HG03103 (cell line): ENCODE measurements at regions not wholly inside any gene's neighbourhood (a gene's known extent, or its start where the extent isn't known, plus 50 kb on each side); places are given as distances from the start of the nearest gene placed in this dataset.

Experiments used
- ATAC-seq: cut with Tn5 transposase; IDR thresholded peaks from one replicate; pipeline ENCODE4 v1.9.1; 2021; ENCODE audit warnings: low read depth; ENCODE audit not compliant: unreplicated experiment

- ATAC-seq: no peak
Measured at GRCh38 chr18:75558790-75559189, 131.3 kb upstream of the SMIM21 start.

GRCh38 chr18:75556841-75557240, 129.3 kb upstream of the SMIM21 start:
- no peak for ATAC-seq

- no peak for ATAC-seq
Measured at GRCh38 chr18:75554644-75555185, 127.2 kb upstream of the SMIM21 start.

- ATAC-seq: no peak
Measured at GRCh38 chr18:75554176-75554575, 126.7 kb upstream of the SMIM21 start.

DNA sequence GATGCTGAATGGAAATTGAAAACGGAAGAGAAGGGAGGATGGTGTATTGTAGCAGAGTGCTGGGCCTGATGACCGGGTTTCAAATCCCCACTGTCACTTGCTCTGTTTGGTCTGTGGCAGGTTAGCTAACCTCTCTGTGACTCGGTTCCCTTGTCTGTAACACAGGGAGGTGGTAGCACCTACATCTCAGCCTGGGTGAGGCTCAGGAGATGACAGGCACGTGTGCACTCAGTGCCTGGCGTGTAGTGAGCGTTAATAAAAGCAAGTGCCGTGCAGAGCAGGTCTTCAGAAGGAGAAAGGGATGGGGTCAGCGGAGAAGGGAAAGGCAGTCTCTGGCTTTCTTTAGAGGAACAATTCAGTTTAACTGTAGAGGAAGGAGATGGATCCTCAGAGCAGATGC, 125.5 kb upstream of the SMIM21 start:
- ATAC-seq: no peak

DNA sequence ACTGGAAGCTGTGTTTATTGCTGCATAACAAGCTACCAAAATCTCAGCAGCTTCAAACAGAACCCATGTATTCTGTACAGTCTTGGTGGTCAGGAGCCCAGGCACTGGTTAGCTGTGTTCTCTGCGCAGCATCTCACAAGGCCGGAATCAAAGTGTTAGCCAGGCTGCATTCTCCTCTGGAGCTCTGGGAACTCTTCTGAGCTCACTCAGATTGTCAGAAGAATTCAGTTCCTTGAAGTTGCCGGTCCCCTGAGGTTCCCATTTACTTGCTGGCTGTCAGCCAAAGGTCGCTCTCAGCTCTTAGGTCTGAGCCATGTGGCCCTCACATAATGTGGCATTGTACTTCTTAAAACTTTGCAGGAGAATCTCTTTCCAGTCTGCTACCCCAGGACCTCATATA, 123.6 kb upstream of the SMIM21 start:
- ATAC-seq: no peak

DNA sequence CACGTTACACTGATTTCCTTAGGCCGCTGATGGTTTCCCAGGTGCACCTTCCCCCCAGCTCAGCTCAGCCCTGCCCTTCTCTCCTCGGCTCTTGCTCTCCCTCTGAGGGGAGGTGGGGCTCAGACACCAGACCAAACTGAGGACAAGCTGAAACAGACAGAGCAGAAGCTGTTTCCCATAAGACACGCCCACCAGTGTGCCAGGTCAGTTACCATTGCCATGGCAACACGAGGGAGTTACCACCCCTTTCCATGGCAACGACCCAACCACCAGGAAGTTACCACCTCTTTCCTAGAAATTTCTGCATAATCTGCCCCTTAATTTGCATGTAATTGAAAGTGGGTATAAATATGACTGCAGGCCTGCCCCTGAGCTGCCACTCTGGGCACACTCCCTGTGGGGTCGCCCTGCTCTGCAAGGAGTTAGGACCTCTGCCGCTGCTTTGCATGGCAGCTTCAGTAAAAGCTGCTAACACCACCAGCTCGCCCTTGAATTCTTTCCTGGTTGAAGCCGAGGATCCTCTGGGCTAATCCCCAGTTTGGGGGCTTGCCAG, 120.9 kb upstream of the SMIM21 start:
- ATAC-seq: no peak

DNA sequence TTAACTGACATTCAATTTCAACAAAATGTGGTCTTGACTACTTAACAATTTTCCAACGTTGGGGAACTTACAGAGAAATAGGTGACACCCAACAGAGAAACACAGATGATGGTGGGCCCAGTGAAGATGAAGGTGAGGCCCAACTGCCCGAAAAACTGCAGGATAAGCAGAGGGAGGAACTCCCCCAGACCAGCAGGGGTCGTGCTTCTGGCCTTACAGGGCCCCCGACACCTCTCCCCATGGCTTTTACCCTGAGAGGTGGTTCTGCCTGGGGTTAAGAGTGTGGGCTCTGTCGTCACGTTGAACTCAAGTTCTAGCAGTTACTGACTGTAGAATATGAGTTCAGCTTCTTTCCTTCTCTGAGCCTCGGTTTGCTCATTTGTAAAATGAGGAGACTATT, 119.5 kb upstream of the SMIM21 start:
- no peak for ATAC-seq

- no peak for ATAC-seq
Measured at GRCh38 chr18:75545189-75545588, 117.7 kb upstream of the SMIM21 start.

- no peak for ATAC-seq
Measured at GRCh38 chr18:75544496-75544895, 117.0 kb upstream of the SMIM21 start.

DNA sequence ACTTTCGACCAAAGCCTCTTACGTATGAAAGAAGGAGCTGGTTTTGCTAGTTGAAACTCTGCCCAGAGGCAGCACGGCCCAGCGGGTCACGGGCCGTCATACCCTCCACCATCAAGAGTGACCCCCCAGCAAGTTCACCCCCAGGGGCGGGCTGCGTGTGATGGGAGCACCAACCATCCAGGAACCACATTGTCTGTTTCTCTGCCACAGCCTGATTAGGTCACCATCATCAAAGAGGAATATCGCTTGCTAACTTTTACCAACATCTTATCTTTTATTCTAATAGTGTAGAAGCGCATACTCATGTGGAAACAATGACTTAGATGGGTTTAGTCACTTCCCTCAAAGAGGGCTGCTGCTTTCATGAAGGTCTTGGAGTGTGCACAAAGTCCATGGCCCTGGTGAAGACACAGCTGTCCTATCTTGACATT, 116.6 kb upstream of the SMIM21 start:
- no peak for ATAC-seq

DNA sequence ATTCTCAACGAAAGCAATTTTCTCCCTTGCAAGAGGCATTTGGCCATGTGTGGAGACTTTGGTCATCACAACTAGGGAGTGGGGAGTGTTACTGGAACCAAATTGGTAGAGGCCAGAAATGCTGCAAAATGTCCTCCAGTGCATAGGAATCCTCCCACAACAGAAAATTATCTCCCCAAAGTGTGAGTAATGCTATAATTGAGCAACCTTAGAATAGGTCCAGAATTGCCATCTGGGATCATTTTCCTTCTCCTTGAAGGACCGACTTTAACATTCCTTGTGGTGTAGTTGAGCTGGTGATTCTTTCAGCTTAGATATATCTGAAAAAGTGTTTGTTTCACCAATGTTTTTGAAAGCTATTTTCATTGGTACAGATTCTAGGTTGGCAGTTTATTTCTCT, 111.2 kb upstream of the SMIM21 start:
- ATAC-seq: no peak

DNA sequence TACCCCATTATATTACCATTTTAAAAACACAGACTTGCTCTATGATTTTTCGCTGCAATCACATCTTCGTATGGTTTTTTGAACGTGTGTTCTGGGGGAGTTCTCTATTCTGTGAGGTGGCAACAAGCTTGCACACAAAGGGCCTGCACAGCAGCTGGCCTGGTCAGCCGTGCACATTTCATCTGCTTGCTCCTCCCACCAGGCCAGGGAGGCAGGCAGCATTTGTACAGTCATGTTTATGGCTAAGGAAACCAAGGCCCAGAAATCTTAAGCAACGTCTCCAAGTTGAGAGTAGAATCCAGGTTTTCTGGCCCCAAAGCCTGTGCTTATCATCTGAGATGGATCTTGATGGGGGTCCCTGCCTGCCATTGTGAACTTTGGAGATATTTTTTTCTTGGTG, 106.4 kb upstream of the SMIM21 start:
- ATAC-seq: no peak

- ATAC-seq: no peak
Measured at GRCh38 chr18:75533209-75533608, 105.7 kb upstream of the SMIM21 start.

GRCh38 chr18:75531851-75532459, 104.5 kb upstream of the SMIM21 start:
- no peak for ATAC-seq

DNA sequence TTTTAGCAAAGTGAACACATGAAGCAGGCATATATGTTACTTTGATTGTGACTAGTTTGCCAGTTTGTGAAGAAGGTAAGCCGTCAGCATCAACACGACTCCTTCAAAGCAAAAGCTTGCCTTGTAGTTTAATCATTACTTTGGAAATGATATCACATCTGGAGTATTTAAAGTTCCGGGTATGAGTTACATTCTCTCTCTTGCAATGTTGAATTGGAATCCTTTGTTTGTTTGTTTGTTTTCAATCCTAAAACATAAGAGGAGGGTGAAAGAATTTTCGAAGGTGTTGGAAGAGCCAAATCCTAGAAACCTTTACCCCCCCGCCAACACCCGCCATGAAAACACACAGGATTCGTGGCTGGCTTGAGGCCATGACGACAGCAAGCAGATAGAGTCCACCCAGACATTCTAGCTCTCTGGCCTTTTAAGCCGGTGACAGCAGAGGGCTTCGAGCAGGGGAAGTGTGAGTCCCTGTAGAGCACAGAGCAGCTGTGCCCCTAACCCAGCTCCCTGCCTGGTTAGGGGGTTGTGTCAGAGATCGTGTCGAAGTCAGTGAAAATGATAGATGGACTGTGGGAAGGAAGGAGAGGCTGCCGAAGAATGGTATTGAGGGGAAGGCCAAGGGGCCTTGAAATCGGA, 103.8 kb upstream of the SMIM21 start:
- no peak for ATAC-seq

DNA sequence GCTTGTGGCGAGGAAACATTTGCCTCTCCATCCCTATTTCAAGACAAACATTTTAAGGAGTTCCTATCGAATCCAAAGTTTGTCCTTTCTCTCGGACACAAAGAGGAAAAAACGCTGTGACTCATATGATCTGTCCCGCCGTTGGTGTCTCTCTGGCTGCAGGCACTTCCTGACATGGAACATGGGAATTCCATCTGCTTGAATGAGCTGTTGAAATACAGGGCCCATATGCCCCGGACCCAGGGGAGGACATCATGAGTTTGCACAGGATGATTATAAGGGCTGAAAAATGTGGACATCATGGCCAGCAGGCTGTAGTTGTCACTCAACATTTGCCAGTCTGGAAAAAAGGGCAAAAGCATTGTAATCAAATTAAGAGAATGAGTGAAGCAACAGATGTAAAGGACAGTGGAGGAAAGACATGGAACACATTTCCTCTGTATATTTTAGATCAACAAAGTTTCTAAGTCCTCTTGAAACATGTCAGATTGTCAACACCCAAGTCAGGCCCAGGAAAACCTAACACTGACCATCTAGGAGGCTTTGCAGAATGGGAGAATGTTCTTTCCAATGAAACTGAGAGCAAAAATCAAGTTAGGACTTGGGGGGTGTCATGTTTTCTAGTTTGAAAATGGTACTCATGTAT, 103.2 kb upstream of the SMIM21 start:
- ATAC-seq: no peak

- no peak for ATAC-seq
Measured at GRCh38 chr18:75530118-75530517, 102.6 kb upstream of the SMIM21 start.

DNA sequence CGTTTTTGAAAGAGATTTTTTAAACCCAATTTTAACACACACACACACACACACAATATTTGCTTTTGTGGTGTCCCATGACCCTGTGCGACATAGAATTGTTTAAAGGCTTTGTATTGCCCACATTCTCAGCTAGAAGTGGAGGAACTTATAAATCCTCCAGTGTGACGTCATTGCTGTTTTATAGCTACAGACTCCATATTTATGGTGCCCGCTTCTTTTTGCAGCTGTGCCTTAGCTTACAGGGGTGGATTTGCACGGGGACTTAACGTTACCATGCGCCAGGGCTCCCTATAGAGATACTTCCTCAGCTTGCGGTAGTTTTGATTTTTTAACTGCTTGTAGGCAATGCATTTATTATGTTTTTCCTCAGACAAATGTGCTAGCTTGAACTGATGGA, 101.9 kb upstream of the SMIM21 start:
- ATAC-seq: no peak

DNA sequence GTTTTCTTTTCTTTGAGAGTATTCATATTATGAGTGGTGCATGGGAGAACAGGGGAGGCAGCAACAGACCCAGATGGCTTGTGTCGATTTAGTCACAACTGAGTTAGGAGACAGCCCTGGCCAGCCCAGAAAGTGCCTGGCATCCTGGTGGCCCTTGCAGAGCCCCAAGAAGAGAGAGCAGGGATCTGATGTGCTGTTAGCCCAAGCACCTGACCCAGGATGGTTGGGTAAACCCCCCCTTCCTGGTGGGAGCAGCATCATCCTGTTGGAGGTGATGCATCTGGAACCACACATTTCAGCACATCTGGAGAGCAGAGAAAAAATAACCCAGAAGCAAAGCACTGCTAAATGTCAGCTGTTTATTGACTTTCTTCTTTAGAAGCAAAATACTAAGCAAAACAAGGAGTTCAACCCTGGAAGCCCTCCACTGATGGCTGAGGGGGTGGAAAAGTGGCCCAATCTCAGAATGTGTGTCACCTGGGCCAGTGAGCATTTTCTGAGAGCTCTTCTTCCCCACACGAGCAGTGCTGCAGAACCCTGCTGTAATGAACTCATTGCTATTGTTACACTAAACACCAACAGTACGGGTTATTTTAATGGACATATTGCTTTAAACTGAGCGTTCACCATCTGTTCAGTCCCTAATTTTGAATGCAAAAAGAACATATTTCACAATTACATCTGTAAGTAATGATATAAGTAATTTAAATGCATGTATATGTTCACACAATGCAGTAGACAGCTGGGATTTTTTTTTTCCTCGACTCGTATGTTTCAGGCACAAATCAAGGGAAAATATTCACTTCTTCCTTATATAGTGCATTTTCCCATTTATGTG, 100.6 kb upstream of the SMIM21 start:
- no peak for ATAC-seq

DNA sequence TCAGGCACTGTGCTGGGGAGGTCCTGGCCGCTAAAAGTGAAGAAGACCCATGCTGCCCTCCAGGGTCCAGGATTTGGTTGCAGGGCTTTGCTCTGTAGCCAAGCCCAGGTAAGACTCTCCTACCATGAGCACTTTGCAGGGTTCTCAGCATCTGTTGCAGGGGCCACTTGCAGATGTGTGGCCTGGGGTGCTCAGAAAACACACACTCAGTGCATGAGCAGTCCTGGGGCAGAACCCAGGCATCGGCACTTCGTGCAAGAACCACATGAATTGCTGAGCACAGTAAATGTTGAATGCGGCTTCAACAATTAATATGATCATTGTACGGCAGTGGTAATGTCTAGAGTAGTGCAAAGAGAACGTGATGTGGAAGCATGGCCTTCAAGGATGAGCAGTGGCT, 98.5 kb upstream of the SMIM21 start:
- no peak for ATAC-seq
